ENCODE measurements at regions not wholly inside any gene's neighbourhood (a gene's known extent, or its start where the extent isn't known, plus 50 kb on each side); places are given as distances from the start of the nearest gene placed in this dataset.

DNA sequence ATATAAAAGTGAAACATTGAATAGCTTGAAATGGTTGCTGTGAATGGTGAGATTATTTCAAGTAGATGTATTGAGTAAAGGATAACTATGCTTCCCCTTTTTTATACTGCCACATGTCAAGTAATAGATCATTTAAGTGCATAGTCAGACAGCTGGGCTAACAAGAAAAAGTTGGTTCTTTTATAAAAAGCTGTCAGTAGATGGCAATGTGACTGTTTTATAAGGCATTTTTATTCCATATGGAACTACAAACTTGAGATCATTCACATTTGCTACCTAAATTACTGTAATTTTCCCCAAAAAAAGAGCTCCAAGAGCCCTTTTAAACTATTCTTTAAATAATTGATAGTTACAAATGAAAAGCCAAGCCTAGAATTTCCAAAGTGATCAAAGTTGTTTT, 831.0 kb downstream of the C4orf33 start:
- no peak for TF ChIP-seq POLR2AphosphoS5 (IDR thresholded peaks at IDR 0.05; ENCODE audit: insufficient read depth in 1 of 2, low read depth in 1 of 2)
- TF ChIP-seq, protein P1, sequence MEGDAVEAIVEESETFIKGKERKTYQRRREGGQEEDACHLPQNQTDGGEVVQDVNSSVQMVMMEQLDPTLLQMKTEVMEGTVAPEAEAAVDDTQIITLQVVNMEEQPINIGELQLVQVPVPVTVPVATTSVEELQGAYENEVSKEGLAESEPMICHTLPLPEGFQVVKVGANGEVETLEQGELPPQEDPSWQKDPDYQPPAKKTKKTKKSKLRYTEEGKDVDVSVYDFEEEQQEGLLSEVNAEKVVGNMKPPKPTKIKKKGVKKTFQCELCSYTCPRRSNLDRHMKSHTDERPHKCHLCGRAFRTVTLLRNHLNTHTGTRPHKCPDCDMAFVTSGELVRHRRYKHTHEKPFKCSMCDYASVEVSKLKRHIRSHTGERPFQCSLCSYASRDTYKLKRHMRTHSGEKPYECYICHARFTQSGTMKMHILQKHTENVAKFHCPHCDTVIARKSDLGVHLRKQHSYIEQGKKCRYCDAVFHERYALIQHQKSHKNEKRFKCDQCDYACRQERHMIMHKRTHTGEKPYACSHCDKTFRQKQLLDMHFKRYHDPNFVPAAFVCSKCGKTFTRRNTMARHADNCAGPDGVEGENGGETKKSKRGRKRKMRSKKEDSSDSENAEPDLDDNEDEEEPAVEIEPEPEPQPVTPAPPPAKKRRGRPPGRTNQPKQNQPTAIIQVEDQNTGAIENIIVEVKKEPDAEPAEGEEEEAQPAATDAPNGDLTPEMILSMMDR (IDR thresholded peaks at IDR 0.05): no peak

Data from vagina (tissue), 2 donors.